Peyer's patch (tissue), 4 donors: ENCODE measurements at regions not wholly inside any gene's neighbourhood (a gene's known extent, or its start where the extent isn't known, plus 50 kb on each side); places are given as distances from the start of the nearest gene placed in this dataset.

ENCODE experiments used
- CTCF ChIP-seq, 6 experiments: fragments of 450-650 bp in 4 of 6; fragments of 200-600 bp in 2 of 6; sonication (generic) in 1 of 6; IDR thresholded peaks; one replicate each; pipeline ENCODE4 v1.5.1; 2017 to 2019; ENCODE audit warnings: antibody characterized with exemption in 6 of 6, mild to moderate bottlenecking in 3 of 6, moderate library complexity in 1 of 6
- POLR2A ChIP-seq, 2 donors: fragments of 450-650 bp; IDR thresholded peaks; one replicate each; pipeline ENCODE4 v1.5.1; 2017; ENCODE audit warnings: antibody characterized with exemption in 2 of 2, mild to moderate bottlenecking in 2 of 2, moderate library complexity in 2 of 2

DNA sequence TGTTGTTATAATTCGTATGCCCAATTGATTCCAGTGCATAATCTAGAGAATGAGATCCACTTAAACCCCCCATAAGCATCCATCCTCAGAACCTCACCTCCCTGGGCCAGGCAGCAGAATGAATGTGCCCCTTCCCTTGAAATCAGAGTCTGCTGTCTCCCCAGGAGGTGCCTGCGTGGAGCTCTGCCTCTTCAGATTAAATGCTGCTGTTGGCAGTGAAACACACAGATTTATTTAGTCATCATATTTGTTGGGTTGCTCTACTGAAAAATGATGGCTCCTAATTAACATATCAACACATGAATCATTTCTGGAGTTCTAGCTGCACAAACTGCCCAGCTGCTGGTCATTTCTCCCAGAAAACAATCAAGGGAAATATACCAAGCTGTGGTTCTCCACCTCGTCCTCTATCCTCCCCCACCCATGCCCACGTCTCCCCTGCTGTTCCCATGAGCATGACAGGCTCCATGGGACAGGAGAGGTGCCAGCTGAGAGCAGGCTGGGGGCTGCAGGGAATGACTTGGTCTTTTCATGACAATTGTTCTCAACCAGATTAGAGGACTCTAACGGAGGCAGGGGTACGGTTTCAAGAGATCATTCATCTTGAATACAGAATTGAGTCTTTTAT lies 633.1 kb downstream of the CDH26 start:
- no peak for TF ChIP-seq CTCF (IDR thresholded peaks at IDR 0.05)
- TF ChIP-seq POLR2A (IDR thresholded peaks at IDR 0.05): no peak
